CD4-positive, alpha-beta T cell treated with Interferon alpha-2 for 1 hour (primary cell): ENCODE measurements at regions not wholly inside any gene's neighbourhood (a gene's known extent, or its start where the extent isn't known, plus 50 kb on each side); places are given as distances from the start of the nearest gene placed in this dataset.
"Not testable (repeated sequence)": the region's sequence is repeated elsewhere in the genome, so short reads cannot be mapped to it uniquely, and the experiment has no call there.

Experiments used
- DNase-seq, 2 donors: peaks; one replicate each; pipeline ENCODE4 v3.0.0-alpha.2; 2020 to 2022

DNA sequence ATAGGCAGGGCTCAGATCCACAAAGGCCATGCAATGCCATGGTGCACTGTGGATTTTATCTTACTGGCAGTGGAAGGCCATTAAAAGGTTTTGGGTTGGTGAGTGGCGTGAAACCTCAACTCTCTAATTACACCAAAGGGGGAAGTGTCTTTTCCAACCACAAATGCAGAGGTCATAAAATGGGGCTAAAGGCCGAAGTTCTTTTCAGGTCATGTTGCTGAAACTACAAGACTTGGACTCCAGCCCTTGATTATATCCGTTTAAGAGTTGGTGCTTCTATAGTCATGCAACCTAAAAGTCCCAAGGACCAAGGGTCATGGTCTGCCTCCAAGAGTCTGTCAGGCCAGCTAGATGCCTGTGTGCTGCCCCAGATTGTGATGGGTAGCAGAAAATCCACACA is 434.3 kb downstream of the RAB38 start:
- no peak for DNase-seq

DNA sequence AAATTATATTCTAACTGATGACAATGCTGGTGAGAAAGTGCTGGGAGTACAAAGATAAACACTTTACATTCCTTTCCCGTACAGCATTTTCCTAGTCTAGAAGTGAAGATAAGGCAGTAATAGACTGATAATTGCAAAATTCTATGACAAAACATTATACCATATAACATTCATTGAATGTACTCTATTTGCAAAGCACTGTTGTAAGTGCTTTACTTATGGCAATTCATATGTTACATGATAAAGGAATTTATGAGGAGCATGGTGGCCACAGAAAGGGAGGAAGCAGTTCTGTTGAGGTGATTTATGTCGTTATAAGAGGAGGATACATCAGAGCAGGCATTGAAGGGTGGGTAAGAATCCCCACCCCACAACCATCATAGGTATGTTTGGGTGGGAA is 434.8 kb downstream of the RAB38 start:
- DNase-seq, result no peak

DNA sequence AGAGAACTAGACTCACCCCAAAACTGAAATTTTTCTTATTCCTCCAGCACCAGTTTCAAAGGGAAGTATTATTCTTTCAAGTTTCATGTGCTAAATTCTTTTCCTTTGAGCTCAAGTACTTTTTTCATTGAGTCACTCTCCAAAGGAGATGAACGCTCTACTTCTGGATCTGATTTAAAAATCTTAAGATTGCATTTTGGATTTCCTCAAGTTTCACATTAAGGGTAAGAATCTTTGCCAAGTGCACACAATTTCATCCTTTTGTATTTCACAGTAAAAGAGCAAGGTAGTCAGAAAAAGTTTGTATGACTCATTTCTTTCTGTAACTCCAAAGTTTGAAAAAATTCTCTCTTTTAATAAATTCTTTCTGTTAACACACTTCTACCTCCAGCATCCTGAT is 435.5 kb downstream of the RAB38 start:
- no peak for DNase-seq

DNA sequence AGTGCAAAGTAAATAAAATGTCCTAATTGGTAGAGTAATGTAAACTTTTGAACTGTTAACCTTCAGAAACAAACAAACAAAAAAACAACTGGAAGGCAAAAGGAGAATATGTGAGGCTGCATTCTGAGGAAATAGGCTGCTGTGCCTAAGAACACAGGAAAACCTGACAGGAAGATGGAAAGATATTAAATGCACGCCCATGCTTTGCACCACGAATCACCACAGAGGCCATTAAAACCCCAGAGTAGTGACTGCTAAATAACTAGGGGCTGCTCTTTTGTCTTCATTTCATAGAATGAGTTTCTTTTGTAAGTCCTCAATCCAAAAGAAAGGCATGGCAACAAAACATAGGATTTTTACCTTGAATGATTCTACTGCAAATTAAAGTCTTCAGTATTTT is 436.0 kb downstream of the RAB38 start:
- no peak for DNase-seq

DNA sequence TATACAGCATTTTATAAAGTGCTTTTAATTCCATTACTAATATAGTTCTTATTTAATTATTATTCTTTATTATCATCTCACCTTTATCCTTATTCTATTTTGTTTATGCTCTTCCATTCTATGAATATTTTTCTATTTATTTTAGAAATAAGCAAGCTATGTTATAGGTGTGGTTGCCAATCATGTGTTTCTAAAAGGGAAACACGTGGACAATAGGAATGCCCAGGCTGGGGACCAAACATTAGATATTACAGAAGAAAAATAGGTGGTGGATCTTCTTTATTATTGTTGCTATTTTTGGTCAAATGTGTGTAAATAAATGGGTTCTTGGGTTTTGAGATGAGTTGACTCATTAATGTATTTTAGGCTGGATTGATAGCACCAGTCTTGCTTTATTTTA is 438.3 kb downstream of the RAB38 start:
- DNase-seq, result no peak

DNA sequence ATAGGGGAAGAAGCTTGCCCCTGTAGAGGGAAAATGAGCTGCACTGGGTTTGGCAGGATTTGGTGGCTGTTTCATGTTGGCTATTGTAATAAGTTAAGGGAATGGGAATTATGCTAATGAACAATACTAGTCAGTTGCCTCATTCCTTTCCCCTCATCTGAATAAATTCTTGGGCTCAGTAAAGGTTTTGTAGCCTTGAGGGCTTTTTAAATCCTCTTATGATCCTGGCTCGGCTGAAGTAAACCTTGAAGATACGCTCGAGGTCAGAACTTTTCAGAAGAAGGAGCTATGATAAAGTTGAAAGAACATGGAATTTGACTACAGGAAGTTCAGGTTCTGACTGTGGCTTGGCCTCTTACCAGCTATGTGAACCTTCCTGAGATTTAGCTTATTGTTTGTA is 448.7 kb downstream of the RAB38 start:
- no peak for DNase-seq

DNA sequence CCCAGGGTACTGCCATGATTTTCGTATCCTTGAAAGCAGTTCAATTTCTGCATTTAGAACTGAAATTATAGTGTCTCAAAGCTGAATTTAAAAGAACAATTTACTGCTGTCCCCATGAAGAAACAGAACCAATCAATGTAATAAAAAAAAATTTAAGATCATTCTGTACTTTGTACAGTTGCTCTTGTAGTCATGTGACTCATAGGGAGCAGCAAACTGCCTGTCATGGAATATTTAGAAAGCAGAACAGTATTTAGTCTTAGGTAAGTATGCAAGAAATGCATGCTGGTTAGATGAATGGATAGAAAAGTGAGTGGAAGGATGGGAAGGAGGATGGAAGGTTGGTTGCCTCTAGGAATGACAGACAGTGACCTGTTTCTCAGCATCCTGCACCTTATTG is 450.9 kb downstream of the RAB38 start:
- DNase-seq, result no peak

DNA sequence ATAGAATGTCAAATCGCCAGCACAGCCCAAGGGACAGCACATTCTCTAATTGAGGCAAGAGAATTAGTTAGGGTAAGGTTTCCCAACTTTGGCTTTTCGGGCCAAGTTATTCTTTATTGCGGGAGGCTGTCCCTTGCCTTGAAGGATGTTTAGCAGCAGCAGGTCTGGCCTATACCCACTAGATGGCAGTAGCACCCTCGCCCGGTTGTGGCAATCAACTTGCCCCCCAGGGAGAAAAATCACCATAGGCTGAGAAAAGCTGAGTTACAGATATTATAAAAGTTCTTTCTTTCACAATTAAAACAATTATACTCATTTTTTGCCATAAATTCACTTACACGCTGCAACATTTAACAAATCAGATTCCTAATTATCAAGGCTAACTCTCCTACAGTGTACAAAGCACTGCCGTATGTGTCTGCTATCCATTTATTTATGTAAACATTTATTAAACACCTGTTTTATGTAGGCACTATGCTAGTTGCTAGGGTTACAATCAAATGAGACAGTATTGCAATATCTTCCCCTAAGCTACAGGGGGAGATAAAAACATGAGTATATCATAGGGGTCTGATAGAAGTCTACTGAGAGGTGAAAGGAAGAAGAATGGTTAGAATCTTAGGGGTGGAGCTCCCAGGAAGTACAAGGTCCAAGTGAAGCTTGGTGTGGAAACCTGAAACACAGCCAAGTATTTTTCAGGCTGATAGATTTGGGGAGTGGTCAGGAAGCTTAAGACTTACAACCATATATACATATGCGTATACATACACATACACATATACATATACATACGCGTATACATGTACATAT is 452.3 kb downstream of the RAB38 start:
- no peak for DNase-seq

DNA sequence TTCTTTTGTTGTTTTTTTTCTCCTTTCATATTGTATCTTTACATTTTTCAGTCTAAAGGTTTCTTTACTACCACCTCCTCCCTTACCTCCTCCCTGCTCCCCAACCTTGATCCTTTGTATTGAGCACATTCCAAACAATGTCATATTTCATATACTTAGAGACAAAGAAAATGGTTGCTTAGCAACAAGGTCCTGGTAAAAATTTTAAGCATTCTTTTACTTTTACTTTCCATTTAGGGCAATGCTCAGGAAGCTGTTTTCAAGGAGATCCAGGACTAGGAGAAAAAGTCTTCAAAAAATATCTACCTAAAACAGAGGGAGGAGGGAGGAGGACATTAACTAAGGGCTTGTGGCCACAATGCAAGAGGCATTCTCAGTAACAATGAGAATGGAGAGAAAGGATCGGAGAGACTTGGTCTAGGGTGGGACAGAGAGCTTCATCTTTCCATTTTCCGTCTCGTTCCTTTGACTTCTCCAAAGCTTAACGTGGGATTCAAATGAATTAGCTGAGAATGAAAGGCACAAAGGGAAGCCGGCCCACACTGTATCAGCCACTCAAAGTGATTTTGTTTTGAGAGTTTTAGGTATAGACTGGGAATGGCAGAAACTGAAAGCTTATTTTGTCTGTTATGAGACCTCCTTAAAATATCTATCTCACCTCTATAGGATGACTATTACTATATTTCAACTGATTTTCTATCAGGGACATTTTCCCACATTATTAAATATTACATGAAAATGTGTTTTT is 455.7 kb downstream of the RAB38 start:
- no peak for DNase-seq

DNA sequence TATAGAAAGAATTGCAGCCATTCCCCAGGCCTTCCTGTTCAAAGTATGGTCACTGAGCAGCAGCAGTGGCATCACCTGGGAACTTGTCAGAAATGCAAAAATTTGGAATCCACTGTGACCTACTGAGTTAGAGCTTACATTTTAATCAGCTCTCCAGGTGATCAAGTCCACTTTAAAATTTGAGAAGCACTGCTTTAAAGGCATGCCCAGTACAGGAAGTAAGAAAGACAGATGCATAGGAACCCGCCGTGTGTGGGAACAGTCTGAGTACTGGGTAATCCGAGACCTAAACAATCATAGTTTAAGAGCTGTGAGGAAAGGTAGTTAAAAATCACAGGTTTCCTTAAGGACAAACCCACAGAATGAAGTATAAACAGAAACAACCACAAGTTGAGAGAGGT is 462.4 kb downstream of the RAB38 start:
- no peak for DNase-seq

DNA sequence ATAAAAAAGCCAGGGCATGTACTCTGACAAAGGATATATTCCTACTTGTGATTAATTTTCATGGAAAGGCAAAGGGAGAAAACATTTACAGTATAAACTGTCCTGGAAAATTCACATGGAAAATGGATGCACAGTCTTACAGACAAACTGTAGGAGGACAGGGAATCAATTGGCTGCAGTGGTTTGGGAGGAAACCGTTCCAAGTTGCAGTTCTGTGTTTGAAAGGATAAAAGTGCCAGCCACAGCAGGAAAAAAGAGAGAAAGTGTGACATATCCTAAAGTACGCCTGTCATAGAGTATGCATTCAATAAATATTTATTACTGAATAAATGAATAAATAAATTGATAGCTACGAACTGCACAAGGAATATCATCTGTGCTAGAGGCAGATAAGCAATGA is 462.9 kb downstream of the RAB38 start:
- DNase-seq, result no peak

DNA sequence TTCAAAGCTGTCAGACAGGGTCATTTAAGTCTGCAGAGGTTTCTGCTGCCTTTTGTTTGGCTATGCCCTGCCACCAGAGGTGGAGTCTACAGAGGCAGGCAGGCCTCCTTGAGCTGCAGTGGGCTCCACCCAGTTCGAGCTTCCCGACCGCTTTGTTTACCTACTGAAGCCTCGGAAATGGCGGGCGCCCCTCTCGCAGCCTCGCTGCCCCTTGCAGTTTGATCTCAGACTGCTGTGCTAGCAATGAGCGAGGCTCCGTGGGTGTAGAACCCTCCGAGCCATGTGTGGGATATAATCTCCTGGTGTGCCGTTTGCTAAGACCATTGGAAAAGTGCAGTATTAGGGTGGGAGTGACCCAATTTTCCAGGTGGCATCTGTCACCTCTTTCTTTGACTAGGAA is 471.7 kb downstream of the RAB38 start:
- DNase-seq, result not testable (repeated sequence)

DNA sequence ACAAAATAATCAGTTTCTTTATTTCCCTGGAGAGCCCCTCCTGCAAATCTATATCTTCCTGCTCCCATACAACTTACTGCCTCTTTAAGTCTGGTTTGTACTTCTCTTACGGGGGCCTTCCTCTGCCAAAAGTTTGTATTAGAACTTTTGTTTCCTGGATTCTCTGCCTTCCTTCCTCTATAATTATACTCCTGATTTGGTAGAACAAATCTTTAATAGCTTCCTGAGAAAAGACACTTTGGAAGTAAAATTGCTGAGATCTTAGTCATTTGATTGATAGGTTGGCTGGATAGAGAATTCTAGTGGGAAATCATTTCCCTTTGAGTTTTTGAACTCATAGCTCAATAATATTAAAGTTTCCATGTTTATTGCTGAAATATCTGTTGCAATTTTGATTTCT is 499.2 kb downstream of the RAB38 start:
- DNase-seq, result no peak

DNA sequence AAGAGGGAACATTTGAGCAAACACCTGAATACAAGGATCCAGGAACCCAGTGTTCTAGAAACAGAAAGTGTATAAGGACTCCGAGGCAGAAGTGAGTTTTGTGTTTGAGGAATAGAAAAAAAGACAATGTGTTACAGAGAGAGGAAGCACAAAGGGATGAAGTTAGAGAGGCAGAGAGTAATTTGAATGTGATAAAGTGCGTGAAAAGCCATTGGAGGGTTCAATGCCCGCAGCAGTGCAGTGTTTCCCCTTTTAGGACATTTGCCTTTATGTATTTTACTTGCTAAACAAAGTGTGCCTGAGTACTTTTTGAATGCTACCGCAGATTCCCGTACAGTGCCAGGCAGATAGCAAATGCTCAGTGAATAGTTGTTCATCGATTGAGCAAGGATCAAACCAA is 508.5 kb downstream of the RAB38 start:
- DNase-seq, result no peak

DNA sequence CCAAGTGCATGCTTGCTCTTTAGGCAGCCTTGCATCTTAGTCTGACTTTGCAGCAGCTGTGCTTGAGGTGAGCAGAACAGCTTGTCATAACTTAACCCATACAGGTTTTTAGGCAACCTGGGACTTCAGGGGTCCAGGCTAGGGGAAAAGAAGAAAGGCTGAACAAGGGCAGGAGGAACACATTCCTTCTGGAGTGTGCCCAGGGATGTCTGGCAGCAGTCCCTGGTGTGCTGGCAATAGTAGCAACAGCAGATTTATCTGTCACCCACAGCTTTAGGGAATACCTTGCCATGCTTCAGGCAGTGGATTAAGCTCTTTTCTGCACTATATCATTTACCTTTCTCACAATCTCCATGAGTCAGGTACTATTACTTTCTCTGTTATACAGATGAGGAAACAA is 513.0 kb downstream of the RAB38 start:
- DNase-seq, result no peak

DNA sequence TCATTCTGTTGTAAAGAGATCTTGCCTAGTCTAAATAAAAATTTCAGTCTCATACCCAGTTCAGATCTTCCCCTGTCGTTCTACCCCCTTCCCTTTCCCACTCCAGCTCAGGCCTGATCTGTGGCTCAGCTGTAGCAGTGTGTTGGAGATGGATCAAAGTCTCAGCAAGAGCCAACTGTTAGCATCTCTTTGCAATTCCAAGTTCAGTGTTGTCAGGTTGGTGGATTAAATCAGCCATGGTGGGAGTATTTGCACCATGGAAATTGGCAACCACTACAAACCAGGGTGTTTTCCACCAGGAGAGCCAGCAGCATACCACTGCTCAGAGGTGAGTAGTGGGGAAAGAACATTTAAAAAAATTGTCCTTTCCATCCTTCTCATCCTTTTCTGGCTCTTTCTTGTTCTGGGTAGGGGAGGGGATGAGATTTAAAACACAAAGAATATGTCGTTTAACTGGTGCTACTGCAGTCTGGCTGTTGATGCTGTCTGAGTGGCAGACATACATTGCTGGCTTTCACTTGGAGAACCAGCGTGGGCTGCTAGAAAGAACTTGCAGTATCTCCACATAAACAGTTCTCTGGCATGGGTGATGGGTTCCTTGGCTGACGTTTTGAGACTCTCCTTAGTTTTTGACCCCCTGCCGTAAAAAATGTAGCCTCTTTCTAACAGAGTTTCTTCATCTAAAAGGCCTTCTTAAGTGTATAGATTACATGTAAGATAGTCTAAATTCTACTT is 514.1 kb downstream of the RAB38 start:
- no peak for DNase-seq

DNA sequence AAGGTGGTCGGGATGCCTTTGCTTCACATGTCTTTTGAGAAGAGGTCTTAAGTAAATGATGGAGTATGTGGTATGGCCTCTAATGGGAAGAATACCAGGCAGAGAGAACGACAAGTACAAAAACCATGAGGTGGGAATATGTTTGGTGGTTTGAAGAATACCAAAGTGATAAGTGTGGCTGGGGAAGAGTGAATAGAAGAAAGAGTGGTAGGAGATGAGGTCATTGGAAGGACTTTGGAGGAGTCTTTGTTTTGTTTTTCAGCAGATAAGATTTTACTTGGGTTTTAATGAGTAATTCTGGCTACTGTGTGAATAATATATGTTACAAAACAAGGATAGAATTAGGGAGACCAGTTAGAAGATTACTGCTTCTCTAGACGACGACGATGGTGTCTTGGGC is 515.4 kb downstream of the RAB38 start:
- no peak for DNase-seq

DNA sequence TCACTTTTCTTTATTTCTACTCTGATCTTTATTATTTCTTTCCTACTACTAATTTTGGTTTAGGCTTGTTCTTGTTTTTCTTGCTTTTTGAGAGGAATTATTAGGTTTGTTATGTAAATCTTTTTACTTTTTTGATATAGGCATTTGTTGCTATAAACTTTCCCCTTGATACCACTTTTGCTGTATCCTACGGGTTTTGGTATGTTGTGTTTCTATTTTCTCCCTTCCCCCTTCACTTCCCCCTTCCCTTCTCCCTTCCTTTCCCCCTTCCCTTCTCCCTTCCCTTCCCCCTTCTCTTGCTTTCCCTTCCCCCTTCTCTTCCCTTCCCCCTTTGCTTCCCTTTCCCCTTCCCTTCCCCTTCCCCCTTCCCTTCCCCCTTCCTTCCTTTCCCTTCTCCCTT is 529.6 kb downstream of the RAB38 start:
- no peak for DNase-seq

DNA sequence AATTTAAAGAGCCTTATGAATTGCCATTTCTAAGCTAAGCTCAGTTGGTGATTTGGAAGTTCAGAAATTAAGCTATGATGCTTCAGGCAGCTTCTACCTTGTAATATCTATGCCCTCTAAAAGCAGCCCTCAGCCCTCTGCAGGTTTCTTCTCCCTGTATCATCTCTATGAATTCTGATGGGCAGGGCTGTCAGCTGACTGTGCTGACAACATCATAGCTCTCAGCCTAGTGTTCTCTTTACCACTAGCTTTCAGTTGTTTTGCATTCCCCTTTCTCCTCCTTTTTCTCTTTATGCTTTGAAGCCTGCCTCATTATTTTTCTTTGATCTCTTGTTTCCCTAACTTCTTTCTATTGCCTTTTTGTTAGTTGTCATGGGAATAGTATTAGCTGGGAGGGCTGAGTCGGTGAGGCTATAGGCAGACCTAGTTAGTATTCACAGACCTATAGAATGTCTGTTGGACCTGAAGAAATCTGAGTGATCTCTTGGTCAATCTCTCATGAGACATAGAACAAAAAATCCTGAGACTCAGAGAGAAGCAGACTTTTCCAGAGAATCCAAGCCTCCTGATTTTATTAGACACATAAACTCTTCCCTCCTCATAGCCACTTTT is 535.4 kb downstream of the RAB38 start:
- no peak for DNase-seq

DNA sequence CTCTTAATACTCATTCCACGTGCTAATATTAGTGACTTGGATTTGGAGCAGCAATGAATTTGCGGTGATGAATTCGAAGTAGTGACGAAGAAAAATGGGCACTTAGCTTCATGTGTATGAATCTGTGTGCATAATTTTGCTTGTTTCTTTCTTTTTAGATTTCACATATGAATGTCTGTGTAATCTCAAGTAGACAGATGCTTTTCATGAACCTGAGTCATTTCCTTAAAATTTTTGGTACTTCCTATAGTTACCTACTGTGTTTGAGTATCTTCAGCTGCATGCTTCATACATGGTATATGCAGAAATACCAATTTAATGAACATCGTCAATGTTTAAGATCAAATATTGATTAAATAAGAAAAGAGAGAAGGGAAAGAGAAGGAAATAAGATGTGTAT is 540.2 kb downstream of the RAB38 start:
- DNase-seq, result no peak

DNA sequence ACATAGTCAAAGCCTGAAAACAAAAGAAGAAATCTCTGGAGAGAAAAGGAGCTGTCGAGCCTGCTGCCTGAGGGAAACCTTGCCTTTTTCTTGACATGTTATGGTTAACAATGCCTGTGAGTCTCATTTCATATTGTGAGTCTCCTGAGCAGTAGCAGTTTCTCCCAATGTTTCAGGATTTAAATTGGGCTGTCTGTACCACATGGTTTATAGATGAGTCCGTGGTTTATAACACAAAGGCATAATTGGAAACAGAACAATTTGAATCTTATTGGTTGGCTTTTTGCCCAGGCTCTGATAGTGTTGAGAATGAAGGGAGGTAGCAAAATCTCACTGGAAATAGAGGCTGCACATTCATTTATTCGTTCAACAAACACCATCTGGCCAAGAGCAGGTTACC is 540.9 kb downstream of the RAB38 start:
- no peak for DNase-seq

DNA sequence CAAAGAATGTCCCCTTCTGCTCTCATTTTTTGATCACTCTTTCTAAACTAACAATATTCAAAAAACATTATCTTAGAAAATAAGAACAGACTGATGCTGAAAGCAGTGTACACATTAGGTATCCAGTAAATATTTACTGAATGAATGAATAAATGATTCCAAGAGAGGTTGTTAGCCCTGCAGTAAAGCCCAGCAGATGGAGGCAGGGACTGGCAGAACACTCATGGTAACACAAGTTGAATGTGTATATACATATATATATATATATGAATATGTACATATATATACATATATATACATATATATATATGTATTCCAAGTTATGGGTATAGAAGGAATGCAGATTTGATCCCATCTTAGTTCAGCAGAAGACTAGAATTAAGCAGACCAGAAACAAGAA is 546.3 kb downstream of the RAB38 start:
- DNase-seq, result no peak

DNA sequence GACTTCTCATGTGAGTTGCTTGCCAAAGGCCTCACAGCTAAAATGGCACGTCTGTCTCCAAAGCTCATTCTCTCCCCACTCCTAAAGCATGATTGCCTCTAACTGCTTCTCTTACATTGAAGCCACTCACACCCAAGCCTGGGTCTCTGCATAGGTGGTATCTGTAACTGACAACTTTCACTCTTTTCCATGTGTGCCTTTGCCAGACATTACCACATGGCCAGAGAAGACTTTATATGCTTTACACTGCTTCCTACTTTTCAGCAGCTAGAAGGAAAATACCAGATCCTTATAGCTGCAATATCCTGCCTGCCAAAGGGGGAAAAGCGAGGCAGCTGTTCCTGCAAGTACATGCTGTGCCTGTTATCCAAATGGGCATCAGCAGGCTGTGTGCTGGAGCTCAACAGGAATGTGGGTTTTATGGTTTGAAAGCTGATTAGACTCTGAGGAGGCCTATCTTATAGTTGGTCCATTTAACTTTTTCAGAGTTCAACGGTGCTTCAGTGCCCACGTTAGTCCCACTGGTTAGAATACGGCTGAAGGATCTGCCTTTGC is 547.1 kb downstream of the RAB38 start:
- no peak for DNase-seq
